Gastrocnemius medialis (tissue), 4 donors: ENCODE measurements at regions not wholly inside any gene's neighbourhood (a gene's known extent, or its start where the extent isn't known, plus 50 kb on each side); places are given as distances from the start of the nearest gene placed in this dataset.

Experiments
- POLR2A ChIP-seq, 2 donors: fragments of 450-650 bp; IDR thresholded peaks; one replicate each; pipeline ENCODE4 v1.6.1; 2017; ENCODE audit warnings: antibody characterized with exemption in 2 of 2, mild to moderate bottlenecking in 2 of 2, moderate library complexity in 2 of 2
- TF ChIP-seq, protein P1 (sequence below), 5 experiments: fragments of 450-650 bp in 3 of 5; fragments of 200-600 bp in 2 of 5; sonication (generic) in 2 of 5; IDR thresholded peaks in 4 of 5; conservative IDR thresholded peaks in 1 of 5; 1 replicate in 4 of 5; 2 replicates in 1 of 5; pipeline ENCODE4 v1.5.1; 2016 to 2019; ENCODE audit warnings: antibody characterized with exemption in 5 of 5, mild to moderate bottlenecking in 3 of 5, moderate library complexity in 3 of 5

DNA sequence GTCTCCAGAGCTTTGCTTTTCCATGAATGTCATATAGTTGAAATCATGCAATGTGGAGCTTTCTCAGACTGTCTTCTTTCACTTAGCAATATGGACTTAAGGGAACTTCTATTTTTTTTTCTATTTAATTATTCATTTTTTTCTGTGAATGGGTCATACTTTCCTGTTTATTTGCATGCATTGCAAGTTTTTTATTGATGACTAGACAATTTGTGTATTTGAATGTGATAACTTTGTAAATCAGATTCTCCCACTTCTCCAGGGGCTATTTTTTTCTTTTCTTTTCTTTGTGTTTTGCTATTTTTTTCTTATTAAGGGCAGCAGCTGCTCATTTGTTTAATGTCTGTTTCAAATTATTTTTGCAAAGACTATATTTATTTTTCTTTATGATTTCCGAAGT is 1019.8 kb upstream of the ATXN7L3B start:
- TF ChIP-seq, protein P1, sequence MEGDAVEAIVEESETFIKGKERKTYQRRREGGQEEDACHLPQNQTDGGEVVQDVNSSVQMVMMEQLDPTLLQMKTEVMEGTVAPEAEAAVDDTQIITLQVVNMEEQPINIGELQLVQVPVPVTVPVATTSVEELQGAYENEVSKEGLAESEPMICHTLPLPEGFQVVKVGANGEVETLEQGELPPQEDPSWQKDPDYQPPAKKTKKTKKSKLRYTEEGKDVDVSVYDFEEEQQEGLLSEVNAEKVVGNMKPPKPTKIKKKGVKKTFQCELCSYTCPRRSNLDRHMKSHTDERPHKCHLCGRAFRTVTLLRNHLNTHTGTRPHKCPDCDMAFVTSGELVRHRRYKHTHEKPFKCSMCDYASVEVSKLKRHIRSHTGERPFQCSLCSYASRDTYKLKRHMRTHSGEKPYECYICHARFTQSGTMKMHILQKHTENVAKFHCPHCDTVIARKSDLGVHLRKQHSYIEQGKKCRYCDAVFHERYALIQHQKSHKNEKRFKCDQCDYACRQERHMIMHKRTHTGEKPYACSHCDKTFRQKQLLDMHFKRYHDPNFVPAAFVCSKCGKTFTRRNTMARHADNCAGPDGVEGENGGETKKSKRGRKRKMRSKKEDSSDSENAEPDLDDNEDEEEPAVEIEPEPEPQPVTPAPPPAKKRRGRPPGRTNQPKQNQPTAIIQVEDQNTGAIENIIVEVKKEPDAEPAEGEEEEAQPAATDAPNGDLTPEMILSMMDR (IDR thresholded peaks at IDR 0.05 in 4 of 5, conservative IDR thresholded peaks at IDR 0.05 in 1 of 5): no peak
- TF ChIP-seq POLR2A (IDR thresholded peaks at IDR 0.05): no peak
